ENCODE measurements at regions not wholly inside any gene's neighbourhood (a gene's known extent, or its start where the extent isn't known, plus 50 kb on each side); places are given as distances from the start of the nearest gene placed in this dataset.
A peak's percentile ranks its signal among the peaks of the same experiment; 100 is the strongest.

GRCh38 chr14:49994951-49995561 lies 102.2 kb downstream of the ARF6 start:
- DNase-seq (no peak), ATAC-seq (no peak)
- TF ChIP-seq, protein P1, sequence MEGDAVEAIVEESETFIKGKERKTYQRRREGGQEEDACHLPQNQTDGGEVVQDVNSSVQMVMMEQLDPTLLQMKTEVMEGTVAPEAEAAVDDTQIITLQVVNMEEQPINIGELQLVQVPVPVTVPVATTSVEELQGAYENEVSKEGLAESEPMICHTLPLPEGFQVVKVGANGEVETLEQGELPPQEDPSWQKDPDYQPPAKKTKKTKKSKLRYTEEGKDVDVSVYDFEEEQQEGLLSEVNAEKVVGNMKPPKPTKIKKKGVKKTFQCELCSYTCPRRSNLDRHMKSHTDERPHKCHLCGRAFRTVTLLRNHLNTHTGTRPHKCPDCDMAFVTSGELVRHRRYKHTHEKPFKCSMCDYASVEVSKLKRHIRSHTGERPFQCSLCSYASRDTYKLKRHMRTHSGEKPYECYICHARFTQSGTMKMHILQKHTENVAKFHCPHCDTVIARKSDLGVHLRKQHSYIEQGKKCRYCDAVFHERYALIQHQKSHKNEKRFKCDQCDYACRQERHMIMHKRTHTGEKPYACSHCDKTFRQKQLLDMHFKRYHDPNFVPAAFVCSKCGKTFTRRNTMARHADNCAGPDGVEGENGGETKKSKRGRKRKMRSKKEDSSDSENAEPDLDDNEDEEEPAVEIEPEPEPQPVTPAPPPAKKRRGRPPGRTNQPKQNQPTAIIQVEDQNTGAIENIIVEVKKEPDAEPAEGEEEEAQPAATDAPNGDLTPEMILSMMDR (IDR thresholded peaks at IDR 0.05), result no peak
- Histone ChIP-seq H3K36me3 (no peaks in the 10 kb centered on the region), H3K9me3 (no peaks in the 10 kb centered on the region), H3K4me1 (peaks cover 15% of the 10 kb centered on the region), H3K27me3 (ENCODE audit: low read depth) (no peaks in the 10 kb centered on the region), H3K4me3 (no peak overlapping the region), H3K27ac (no peak overlapping the region)
- intact Hi-C loops (cut with DNase I), result no loop called here

GRCh38 chr14:49997991-49998390 lies 105.1 kb downstream of the ARF6 start:
- TF ChIP-seq, protein P1 (IDR thresholded peaks at IDR 0.05), result no peak
- Histone ChIP-seq H3K36me3 (no peaks in the 10 kb centered on the region), H3K4me1 (peaks cover 45% of the 10 kb centered on the region), H3K9me3 (no peaks in the 10 kb centered on the region), H3K27ac (peak overlapping the region; percentile 88), H3K4me3 (no peak overlapping the region), H3K27me3 (ENCODE audit: low read depth) (no peaks in the 10 kb centered on the region)
- ATAC-seq (no peak), DNase-seq (no peak)
- intact Hi-C loops (cut with DNase I), result no loop called here

- peak; percentile 87 for DNase-seq
- ATAC-seq, result peak; percentile 59 to 72
- Histone ChIP-seq H3K9me3 (no peaks in the 10 kb centered on the region), H3K27me3 (ENCODE audit: low read depth) (no peaks in the 10 kb centered on the region), H3K4me1 (peaks cover 51% of the 10 kb centered on the region), H3K36me3 (no peaks in the 10 kb centered on the region), H3K4me3 (no peak overlapping the region), H3K27ac (peak overlapping the region; percentile 88)
- intact Hi-C loops (cut with DNase I), result no loop called here
- TF ChIP-seq, protein P1 (IDR thresholded peaks at IDR 0.05), result no peak
Observed at GRCh38 chr14:49999146-49999761, 106.4 kb downstream of the ARF6 start.

DNA sequence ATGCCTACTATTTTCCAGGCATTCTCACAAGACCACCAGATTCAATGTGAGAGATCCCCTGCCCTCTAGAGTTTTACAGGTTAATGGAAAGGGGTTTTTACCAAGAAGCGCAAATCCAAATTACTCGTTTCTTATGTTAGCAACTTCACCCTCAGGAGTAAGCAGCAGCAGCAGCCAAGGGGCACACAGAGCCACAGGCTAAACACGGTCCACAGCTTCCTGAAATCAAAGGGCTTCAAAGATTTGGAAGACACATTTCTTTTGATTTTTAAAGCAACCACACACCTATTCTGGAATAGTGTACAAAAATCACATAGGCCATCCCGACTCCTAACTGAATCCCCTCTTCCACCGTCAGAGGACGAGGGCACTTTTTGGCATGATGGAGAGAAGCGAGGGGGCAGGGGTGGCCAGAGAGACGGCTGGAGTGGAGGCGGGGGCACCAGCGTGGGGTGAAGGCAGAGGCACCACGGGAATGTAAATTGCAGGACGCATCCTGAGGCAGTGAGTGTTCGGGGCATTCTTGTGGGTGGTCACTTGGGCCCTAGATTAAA lies 107.0 kb downstream of the ARF6 start:
- no peak overlapping the region for H3K4me3 ChIP-seq
- H3K27me3 ChIP-seq (ENCODE audit: low read depth), result no peaks in the 10 kb centered on the region
- H3K36me3 ChIP-seq, result no peaks in the 10 kb centered on the region
- H3K9me3 ChIP-seq, result no peaks in the 10 kb centered on the region
- H3K4me1 ChIP-seq, result peaks cover 53% of the 10 kb centered on the region
- TF ChIP-seq, protein P1 (IDR thresholded peaks at IDR 0.05), result no peak
- H3K27ac ChIP-seq, result peak overlapping the region; percentile 88
- ATAC-seq (no peak), DNase-seq (no peak)
- intact Hi-C loops (cut with DNase I), result no loop called here

DNA sequence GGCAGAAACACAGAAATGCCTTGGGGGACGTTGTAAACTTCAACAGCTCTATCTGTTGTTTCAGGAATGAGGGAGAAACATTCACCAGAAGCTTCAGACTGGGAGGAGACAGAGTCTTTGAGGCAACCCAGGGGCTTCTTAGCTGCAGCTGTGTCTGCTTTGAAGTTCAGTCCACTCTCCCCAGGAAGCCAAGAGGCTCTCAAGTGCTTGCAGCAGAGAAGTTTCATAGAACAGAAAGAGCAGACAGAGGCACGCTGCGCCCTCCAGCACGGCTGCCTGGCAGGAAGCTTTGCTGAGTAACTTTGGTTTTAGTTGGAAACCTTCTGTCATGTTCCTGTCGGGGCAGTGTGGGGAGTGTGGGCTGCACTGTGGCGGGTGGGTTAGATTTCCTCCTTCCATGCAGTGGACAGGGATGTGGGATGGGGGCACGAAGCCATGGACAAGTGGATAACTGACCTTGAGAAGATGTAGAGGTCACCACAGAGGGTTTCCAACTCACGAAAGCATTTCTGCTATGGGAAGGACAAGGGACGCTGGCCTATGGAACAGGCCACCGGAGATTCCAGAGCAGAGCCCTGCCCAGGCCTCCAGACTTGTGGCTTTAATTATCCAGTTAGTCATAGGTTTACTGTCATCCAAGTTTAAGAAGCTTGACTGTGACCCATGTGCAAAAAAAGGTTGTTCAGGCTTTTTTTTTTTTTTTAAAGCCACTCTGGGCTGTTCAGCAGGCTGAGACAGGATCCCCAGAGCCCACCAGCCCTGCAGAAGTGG lies 107.7 kb downstream of the ARF6 start:
- H3K9me3 ChIP-seq, result no peaks in the 10 kb centered on the region
- peaks cover 53% of the 10 kb centered on the region for H3K4me1 ChIP-seq
- no peaks in the 10 kb centered on the region for H3K27me3 ChIP-seq (ENCODE audit: low read depth)
- H3K36me3 ChIP-seq, result no peaks in the 10 kb centered on the region
- TF ChIP-seq, protein P1 (IDR thresholded peaks at IDR 0.05), result no peak
- H3K4me3 ChIP-seq, result no peak overlapping the region
- DNase-seq (peak; percentile 72), ATAC-seq (peak; percentile 40 to 47)
- peak overlapping the region; percentile 88 for H3K27ac ChIP-seq
- intact Hi-C loops (cut with DNase I), result no loop called here

Measured in lower lobe of right lung (tissue), 2 donors.